ENCODE measurements at regions not wholly inside any gene's neighbourhood (a gene's known extent, or its start where the extent isn't known, plus 50 kb on each side); places are given as distances from the start of the nearest gene placed in this dataset.
A peak's percentile ranks its signal among the peaks of the same experiment; 100 is the strongest.

DNA sequence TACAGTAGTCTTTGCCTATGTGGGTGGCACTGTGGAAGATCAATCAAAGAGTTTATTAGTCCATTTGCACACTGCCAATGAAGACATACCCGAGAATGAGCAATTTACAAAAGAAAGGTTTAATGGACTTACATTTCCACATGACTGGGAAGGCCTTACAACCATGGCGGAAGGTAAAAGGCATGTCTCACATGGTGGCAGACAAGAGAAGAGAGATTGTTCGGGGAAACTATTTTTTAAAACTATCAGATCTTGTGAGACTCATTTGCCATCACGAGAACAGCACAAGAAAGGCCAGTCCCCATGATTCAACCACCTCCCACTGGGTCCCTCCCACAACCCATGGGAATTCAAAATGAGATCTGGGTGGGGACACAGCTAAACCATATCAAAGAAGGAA is 432.1 kb downstream of the ZFHX3 start:
- H3K27ac ChIP-seq (ENCODE audit: low read depth, low read length): no peak overlapping the region

DNA sequence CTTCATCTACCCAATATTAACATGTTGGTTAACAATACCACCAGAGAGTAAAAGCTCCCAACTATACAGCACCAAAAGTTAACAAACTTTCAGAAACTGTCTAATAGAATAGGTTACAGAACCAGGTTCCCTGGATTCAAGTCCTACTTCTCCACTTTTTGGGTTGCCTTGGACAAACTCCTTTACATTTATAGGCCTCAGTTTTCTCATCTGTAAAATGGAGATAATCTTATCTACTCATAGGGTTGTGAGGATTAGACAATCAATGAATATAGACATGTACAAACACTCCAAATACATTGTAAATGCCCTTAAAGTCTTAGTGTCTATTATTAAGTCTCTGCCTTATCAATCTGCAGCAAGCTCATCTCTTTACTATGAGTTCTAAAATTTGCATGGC is 435.2 kb downstream of the ZFHX3 start:
- DNase-seq (ENCODE audit: insufficient read length, low spot score, missing footprints): no peak
- Histone ChIP-seq H3K36me3 (ENCODE audit: insufficient read depth, low read length) (no peaks in the 10 kb centered on the region), H3K79me2 (ENCODE audit: insufficient read depth, low read length) (no peaks in the 10 kb centered on the region), H4K20me1 (ENCODE audit: insufficient read depth, low read length) (peaks cover 2% of the 10 kb centered on the region), H3K4me1 (ENCODE audit: insufficient read depth, low read length) (peaks cover 5% of the 10 kb centered on the region), H2AFZ (ENCODE audit: low read length) (no peak overlapping the region), H3K9me3 (ENCODE audit: low read depth, low read length) (no peaks in the 10 kb centered on the region), H3K27me3 (ENCODE audit: insufficient read depth, low read length) (no peaks in the 10 kb centered on the region), H3K27ac (ENCODE audit: low read depth, low read length) (no peak overlapping the region), H3K4me2 (ENCODE audit: insufficient read depth, low read length) (no peak overlapping the region), H3K4me3 (ENCODE audit: insufficient read depth, low read length) (no peak overlapping the region)
- TF ChIP-seq CTCF (IDR thresholded peaks at IDR 0.05; ENCODE audit: extremely low read depth, low read depth, low read length): no peak

More for the DNA sequence above, 432.1 kb downstream of the ZFHX3 start:
- no peak for DNase-seq (ENCODE audit: insufficient read length, low spot score, missing footprints)
- TF ChIP-seq CTCF (IDR thresholded peaks at IDR 0.05; ENCODE audit: extremely low read depth, low read depth, low read length): no peak
- Histone ChIP-seq H3K36me3 (ENCODE audit: insufficient read depth, low read length) (no peaks in the 10 kb centered on the region), H3K4me1 (ENCODE audit: insufficient read depth, low read length) (peaks cover 5% of the 10 kb centered on the region), H4K20me1 (ENCODE audit: insufficient read depth, low read length) (peaks cover 2% of the 10 kb centered on the region), H3K27me3 (ENCODE audit: insufficient read depth, low read length) (no peaks in the 10 kb centered on the region), H3K79me2 (ENCODE audit: insufficient read depth, low read length) (no peaks in the 10 kb centered on the region), H3K9me3 (ENCODE audit: low read depth, low read length) (no peaks in the 10 kb centered on the region), H2AFZ (ENCODE audit: low read length) (no peak overlapping the region), H3K4me3 (ENCODE audit: insufficient read depth, low read length) (no peak overlapping the region), H3K4me2 (ENCODE audit: insufficient read depth, low read length) (no peak overlapping the region)

DNA sequence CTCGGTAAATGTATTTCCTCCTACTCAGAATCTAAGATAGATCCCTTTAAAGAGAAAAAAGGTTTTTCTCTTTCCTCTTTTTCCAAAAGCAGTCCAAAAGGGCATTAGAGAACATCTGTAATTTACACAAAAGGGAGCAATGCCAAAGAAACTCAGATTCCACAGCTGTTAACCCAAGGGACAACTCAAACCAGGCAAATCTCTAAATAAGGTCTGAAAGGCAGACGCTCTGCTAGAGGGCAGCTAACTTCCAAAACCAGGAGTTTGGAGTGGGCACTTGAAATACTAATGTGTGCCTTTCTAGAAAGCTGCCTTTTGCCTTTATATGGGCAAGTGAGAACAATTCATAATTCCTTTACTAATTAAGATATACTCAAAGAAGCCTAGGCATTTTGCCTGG is 435.7 kb downstream of the ZFHX3 start:
- Histone ChIP-seq H3K27me3 (ENCODE audit: insufficient read depth, low read length) (no peaks in the 10 kb centered on the region), H3K4me3 (ENCODE audit: insufficient read depth, low read length) (no peak overlapping the region), H3K9me3 (ENCODE audit: low read depth, low read length) (no peaks in the 10 kb centered on the region), H3K4me1 (ENCODE audit: insufficient read depth, low read length) (peaks cover 5% of the 10 kb centered on the region), H3K4me2 (ENCODE audit: insufficient read depth, low read length) (peak overlapping the region; percentile 27), H2AFZ (ENCODE audit: low read length) (peak overlapping the region; percentile 62), H3K79me2 (ENCODE audit: insufficient read depth, low read length) (no peaks in the 10 kb centered on the region), H3K36me3 (ENCODE audit: insufficient read depth, low read length) (no peaks in the 10 kb centered on the region), H3K27ac (ENCODE audit: low read depth, low read length) (no peak overlapping the region), H4K20me1 (ENCODE audit: insufficient read depth, low read length) (peaks cover 2% of the 10 kb centered on the region)
- DNase-seq (ENCODE audit: insufficient read length, low spot score, missing footprints): no peak
- no peak for TF ChIP-seq CTCF (IDR thresholded peaks at IDR 0.05; ENCODE audit: extremely low read depth, low read depth, low read length)

GRCh38 chr16:72609933-72610332 is 438.0 kb upstream of the PMFBP1 start:
- Histone ChIP-seq H3K27me3 (ENCODE audit: insufficient read depth, low read length) (no peaks in the 10 kb centered on the region), H3K27ac (ENCODE audit: low read depth, low read length) (no peak overlapping the region), H4K20me1 (ENCODE audit: insufficient read depth, low read length) (no peaks in the 10 kb centered on the region), H3K36me3 (ENCODE audit: insufficient read depth, low read length) (no peaks in the 10 kb centered on the region), H3K79me2 (ENCODE audit: insufficient read depth, low read length) (no peaks in the 10 kb centered on the region), H3K4me2 (ENCODE audit: insufficient read depth, low read length) (no peak overlapping the region), H3K4me1 (ENCODE audit: insufficient read depth, low read length) (peaks cover 5% of the 10 kb centered on the region), H3K4me3 (ENCODE audit: insufficient read depth, low read length) (no peak overlapping the region), H3K9me3 (ENCODE audit: low read depth, low read length) (no peaks in the 10 kb centered on the region), H2AFZ (ENCODE audit: low read length) (no peak overlapping the region)
- no peak for DNase-seq (ENCODE audit: insufficient read length, low spot score, missing footprints)
- TF ChIP-seq CTCF (IDR thresholded peaks at IDR 0.05; ENCODE audit: extremely low read depth, low read depth, low read length): no peak
